ENCODE measurements at regions not wholly inside any gene's neighbourhood (a gene's known extent, or its start where the extent isn't known, plus 50 kb on each side); places are given as distances from the start of the nearest gene placed in this dataset.

DNA sequence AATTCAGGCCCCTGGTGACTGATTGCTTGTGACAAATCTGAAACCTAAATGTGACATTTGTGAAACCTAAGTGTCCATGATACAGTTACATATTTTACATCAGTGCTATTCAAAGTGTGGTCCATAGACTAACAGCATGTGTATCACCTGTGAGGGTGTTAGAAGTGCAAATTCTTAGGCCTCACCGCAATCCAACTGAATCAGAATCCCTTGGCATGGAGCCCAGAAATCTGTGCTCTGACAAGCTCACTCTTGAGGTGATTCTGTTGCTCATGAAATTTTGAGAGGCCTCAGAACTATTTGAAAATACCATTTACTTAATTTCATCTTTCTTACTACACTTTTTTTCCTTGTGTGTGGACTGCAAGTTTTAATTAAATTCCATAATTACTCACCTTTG is 587.9 kb downstream of the ADGRL2 start:
- H3K4me3 ChIP-seq (ENCODE audit: control insufficient read depth, low read depth, low read length), result no peak overlapping the region
- no peak for DNase-seq (ENCODE audit: low read depth)
- TF ChIP-seq CTCF (IDR thresholded peaks at IDR 0.05; ENCODE audit: control insufficient read depth, insufficient read depth, low read depth, low read length, missing control alignments), result no peak

DNA sequence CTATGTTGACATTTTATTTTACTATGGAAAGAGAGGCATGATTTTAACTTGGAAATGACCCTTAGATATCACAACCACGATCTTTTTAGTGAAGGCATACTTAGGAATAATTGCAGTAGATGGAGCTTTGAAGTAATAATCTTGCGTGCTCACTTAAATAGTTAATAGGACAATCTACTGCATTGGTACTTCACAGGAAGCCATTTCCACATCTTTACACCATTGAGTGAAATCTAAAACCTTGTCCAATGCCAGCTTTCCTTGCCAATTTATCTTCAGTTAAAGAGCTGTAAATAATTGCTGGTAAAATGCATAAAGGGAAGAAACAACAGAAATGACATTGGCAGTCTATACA is 586.3 kb downstream of the ADGRL2 start:
- no peak for TF ChIP-seq CTCF (IDR thresholded peaks at IDR 0.05; ENCODE audit: control insufficient read depth, insufficient read depth, low read depth, low read length, missing control alignments)
- no peak for DNase-seq (ENCODE audit: low read depth)
- no peak overlapping the region for H3K4me3 ChIP-seq (ENCODE audit: control insufficient read depth, low read depth, low read length)

DNA sequence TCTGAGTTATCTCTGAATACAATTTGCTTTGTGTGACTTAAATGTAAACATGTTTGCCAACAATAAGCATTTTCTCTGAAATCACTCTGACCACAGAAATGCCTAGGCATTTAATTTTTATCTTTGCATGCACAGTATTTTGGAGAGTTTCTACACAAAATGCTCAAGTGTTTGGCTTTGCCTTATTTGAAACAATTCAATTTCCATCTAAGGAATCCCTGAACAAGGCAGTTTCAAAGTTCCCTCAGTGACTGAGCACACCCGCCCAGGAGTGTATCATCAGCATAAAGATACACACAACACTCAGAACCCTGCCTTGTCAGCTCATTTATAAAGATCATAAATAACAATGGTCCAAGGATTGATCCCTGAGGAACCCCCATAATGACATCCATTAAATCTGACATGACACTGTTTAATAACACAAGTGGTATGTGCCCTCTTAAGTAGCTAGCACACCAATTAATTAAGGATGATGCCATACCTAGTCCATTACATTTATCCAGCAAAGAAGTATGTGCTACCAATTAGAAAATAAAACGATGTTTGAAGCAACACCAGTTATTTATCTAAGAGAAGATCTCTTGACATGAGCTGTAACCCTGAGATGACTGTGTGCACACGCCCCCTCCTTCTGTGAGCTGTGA is 585.8 kb downstream of the ADGRL2 start:
- no peak for DNase-seq (ENCODE audit: low read depth)
- no peak overlapping the region for H3K4me3 ChIP-seq (ENCODE audit: control insufficient read depth, low read depth, low read length)
- TF ChIP-seq CTCF (IDR thresholded peaks at IDR 0.05; ENCODE audit: control insufficient read depth, insufficient read depth, low read depth, low read length, missing control alignments), result no peak

DNA sequence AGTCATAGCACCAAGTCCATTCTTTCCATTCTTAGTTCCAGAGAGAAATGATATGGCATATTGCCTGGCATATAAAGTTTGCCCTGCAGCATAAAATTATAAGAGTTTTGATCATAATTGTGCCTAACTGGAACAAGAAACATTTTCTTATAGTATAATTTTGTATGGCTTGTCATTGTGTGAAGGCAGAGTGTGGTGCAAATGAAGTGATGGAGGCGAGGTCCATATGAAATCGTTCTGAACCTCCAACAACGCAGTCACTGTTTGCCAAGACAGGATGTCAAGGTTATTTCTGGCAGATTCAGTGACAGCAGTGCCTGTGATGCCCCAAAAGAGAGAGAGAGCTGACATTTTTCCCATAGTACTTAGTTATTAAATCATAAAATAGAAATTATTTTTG is 584.0 kb downstream of the ADGRL2 start:
- no peak for TF ChIP-seq CTCF (IDR thresholded peaks at IDR 0.05; ENCODE audit: control insufficient read depth, insufficient read depth, low read depth, low read length, missing control alignments)
- no peak for DNase-seq (ENCODE audit: low read depth)
- H3K4me3 ChIP-seq (ENCODE audit: control insufficient read depth, low read depth, low read length), result no peak overlapping the region

GRCh38 chr1:82377201-82377884 is 576.6 kb downstream of the ADGRL2 start:
- no peak overlapping the region for H3K4me3 ChIP-seq (ENCODE audit: control insufficient read depth, low read depth, low read length)
- no peak for DNase-seq (ENCODE audit: low read depth)
- TF ChIP-seq CTCF (IDR thresholded peaks at IDR 0.05; ENCODE audit: control insufficient read depth, insufficient read depth, low read depth, low read length, missing control alignments), result no peak

DNA sequence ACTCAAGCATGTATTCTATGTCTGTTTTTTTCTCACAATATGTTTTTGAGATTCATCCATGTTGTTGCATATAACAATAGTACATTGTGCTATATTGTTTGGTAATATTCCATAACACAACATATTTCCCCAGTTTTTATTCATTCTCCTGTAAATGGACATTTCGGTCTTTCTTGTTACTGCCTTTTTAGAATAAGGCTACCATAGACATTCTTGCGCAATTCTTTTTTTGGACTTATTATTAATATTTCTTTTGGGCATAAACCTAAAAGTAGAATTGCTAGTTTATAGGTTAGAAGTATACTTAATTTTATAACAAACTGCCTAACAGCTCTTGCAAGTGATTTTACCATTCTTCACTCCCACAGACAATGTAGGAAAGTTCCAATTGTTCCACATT is 573.0 kb downstream of the ADGRL2 start:
- TF ChIP-seq CTCF (IDR thresholded peaks at IDR 0.05; ENCODE audit: control insufficient read depth, insufficient read depth, low read depth, low read length, missing control alignments), result no peak
- no peak for DNase-seq (ENCODE audit: low read depth)
- H3K4me3 ChIP-seq (ENCODE audit: control insufficient read depth, low read depth, low read length), result no peak overlapping the region
